Activated CD4-positive, alpha-beta T cell treated with anti-CD3 and anti-CD28 coated beads, Interleukin-2, amount 50 U/mL, for 24 hours (primary cell): ENCODE measurements at regions not wholly inside any gene's neighbourhood (a gene's known extent, or its start where the extent isn't known, plus 50 kb on each side); places are given as distances from the start of the nearest gene placed in this dataset.
"Not testable (repeated sequence)": the region's sequence is repeated elsewhere in the genome, so short reads cannot be mapped to it uniquely, and the experiment has no call there.

Experiments
- DNase-seq, 2 donors: peaks; one replicate each; pipeline ENCODE4 v3.0.0-alpha.2; 2020; ENCODE audit warnings: low read depth in 1 of 2, low spot score in 1 of 2

- peak; percentile 4 for DNase-seq
Measured at GRCh38 chr2:87075054-87075790, 53.6 kb upstream of the PLGLB1 start.

- peak; percentile 36 to 42 for DNase-seq
Measured at GRCh38 chr2:87075791-87076252, 54.2 kb upstream of the PLGLB1 start.

- peak; percentile 84 to 85 for DNase-seq
Measured at GRCh38 chr2:87076253-87077123, 54.8 kb upstream of the PLGLB1 start.

GRCh38 chr2:87077124-87077446 lies 55.4 kb upstream of the PLGLB1 start:
- not testable (repeated sequence) for DNase-seq

- not testable (repeated sequence) for DNase-seq
Measured at GRCh38 chr2:87081727-87082126, 60.1 kb upstream of the PLGLB1 start.

- DNase-seq, result not testable (repeated sequence)
Measured at GRCh38 chr2:87088079-87088478, 66.4 kb upstream of the PLGLB1 start.

GRCh38 chr2:87089401-87089800 lies 67.8 kb upstream of the PLGLB1 start:
- not testable (repeated sequence) for DNase-seq

- not testable (repeated sequence) for DNase-seq
Measured at GRCh38 chr2:87093252-87093651, 71.6 kb upstream of the PLGLB1 start.

GRCh38 chr2:87093937-87094529 lies 72.4 kb upstream of the PLGLB1 start:
- DNase-seq, result not testable (repeated sequence)

GRCh38 chr2:87095804-87096203 lies 74.2 kb upstream of the PLGLB1 start:
- not testable (repeated sequence) for DNase-seq

GRCh38 chr2:87128761-87129553 lies 107.3 kb upstream of the PLGLB1 start:
- DNase-seq, result not testable (repeated sequence)

GRCh38 chr2:87132577-87132976 lies 110.9 kb upstream of the PLGLB1 start:
- DNase-seq, result not testable (repeated sequence)

GRCh38 chr2:87151835-87152493 lies 130.3 kb upstream of the PLGLB1 start:
- not testable (repeated sequence) for DNase-seq

- not testable (repeated sequence) for DNase-seq
Measured at GRCh38 chr2:87174454-87174853, 152.8 kb upstream of the PLGLB1 start.

GRCh38 chr2:87183373-87183772 lies 161.7 kb upstream of the PLGLB1 start:
- not testable (repeated sequence) for DNase-seq

GRCh38 chr2:87184260-87184659 lies 162.6 kb upstream of the PLGLB1 start:
- not testable (repeated sequence) for DNase-seq

- not testable (repeated sequence) for DNase-seq
Measured at GRCh38 chr2:87189214-87189613, 167.6 kb upstream of the PLGLB1 start.

GRCh38 chr2:87193336-87193735 lies 171.7 kb upstream of the PLGLB1 start:
- not testable (repeated sequence) for DNase-seq

- DNase-seq, result not testable (repeated sequence)
Measured at GRCh38 chr2:87194254-87194999, 172.8 kb upstream of the PLGLB1 start.
